Thyroid gland (tissue), 4 donors: ENCODE measurements at regions not wholly inside any gene's neighbourhood (a gene's known extent, or its start where the extent isn't known, plus 50 kb on each side); places are given as distances from the start of the nearest gene placed in this dataset.

ENCODE experiments used
- DNase-seq, 2 donors: peaks; one replicate each; pipeline ENCODE4 v3.0.0-alpha.2; 2019
- H3K27ac ChIP-seq, 3 donors: fragments of 200-600 bp; sonication (generic); 1 replicate in 2 of 3; 2 replicates in 1 of 3; pipeline ENCODE4 v1.5.1; 2016 to 2019; ENCODE audit warnings: mild to moderate bottlenecking in 1 of 3, moderate library complexity in 1 of 3
- H3K27me3 ChIP-seq: fragments of 200-600 bp; sonication (generic); one replicate; pipeline ENCODE4 v1.5.1; 2019
- H3K36me3 ChIP-seq, 2 donors: fragments of 200-600 bp; sonication (generic); one replicate each; pipeline ENCODE4 v1.5.1; 2016 to 2019
- H3K4me1 ChIP-seq, 2 donors: fragments of 200-600 bp; sonication (generic); one replicate each; pipeline ENCODE4 v1.5.1; 2017 to 2019
- H3K4me3 ChIP-seq, 3 donors: fragments of 200-600 bp; sonication (generic); replicated peaks in 1 of 3; 1 replicate in 2 of 3; 2 replicates in 1 of 3; pipeline ENCODE4 v1.5.1; 2016; ENCODE audit warnings: mild to moderate bottlenecking in 1 of 3
- H3K9me3 ChIP-seq: fragments of 200-600 bp; sonication (generic); one replicate; pipeline ENCODE4 v1.5.1; 2017
- POLR2A ChIP-seq, 2 donors: fragments of 450-650 bp; IDR thresholded peaks; one replicate each; pipeline ENCODE4 v1.6.1; 2017; ENCODE audit warnings: antibody characterized with exemption in 2 of 2, mild to moderate bottlenecking in 2 of 2, moderate library complexity in 1 of 2
- WGBS, 2 donors: methylation state at CpG; one replicate each; pipeline ENCODE4 v1.1.5; 2017; 5-methylcytosine and 5-hydroxymethylcytosine counted together
- intact Hi-C: fragments of 100-400 bp; cut with DNase I; formaldehyde crosslinking; loops from one replicate; pipeline ENCODE4 v1.15.1; 2023
- TF ChIP-seq, protein P1 (sequence below), 6 experiments: fragments of 200-600 bp in 3 of 6; fragments of 450-650 bp in 3 of 6; sonication (generic) in 3 of 6; IDR thresholded peaks; one replicate each; pipeline ENCODE4 v1.5.1; 2016 to 2019; ENCODE audit warnings: antibody characterized with exemption in 6 of 6, mild to moderate bottlenecking in 2 of 6, inconsistent platforms in 1 of 6, moderate library complexity in 1 of 6

DNA sequence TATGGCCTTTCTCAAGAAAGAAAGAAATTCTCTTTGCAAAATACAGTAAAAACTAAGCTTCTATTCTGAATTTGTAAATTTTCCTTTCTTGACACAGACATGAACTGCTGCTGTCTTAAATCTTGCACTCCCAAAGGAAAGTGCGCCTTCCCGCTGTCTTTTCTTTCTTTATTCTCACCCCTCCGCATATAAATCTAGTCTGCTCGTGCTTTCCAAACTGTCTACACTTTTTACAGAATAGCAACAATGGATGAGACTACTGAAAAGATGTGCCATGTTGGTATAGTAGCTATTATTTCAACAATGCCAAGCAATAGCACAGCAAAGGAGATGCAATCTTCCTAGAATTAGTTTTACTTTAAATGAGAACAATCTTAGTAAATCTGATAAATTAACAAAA lies 328.8 kb upstream of the PDE3A start:
- no peak overlapping the region for H3K4me3 ChIP-seq
- H3K27me3 ChIP-seq, result no peaks in the 10 kb centered on the region
- H3K36me3 ChIP-seq, result no peaks in the 10 kb centered on the region
- intact Hi-C loops, result no loop called here
- no peak overlapping the region for H3K27ac ChIP-seq
- TF ChIP-seq, protein P1, sequence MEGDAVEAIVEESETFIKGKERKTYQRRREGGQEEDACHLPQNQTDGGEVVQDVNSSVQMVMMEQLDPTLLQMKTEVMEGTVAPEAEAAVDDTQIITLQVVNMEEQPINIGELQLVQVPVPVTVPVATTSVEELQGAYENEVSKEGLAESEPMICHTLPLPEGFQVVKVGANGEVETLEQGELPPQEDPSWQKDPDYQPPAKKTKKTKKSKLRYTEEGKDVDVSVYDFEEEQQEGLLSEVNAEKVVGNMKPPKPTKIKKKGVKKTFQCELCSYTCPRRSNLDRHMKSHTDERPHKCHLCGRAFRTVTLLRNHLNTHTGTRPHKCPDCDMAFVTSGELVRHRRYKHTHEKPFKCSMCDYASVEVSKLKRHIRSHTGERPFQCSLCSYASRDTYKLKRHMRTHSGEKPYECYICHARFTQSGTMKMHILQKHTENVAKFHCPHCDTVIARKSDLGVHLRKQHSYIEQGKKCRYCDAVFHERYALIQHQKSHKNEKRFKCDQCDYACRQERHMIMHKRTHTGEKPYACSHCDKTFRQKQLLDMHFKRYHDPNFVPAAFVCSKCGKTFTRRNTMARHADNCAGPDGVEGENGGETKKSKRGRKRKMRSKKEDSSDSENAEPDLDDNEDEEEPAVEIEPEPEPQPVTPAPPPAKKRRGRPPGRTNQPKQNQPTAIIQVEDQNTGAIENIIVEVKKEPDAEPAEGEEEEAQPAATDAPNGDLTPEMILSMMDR (IDR thresholded peaks at IDR 0.05), result no peak
- no peak for TF ChIP-seq POLR2A (IDR thresholded peaks at IDR 0.05)
- no peaks in the 10 kb centered on the region for H3K9me3 ChIP-seq
- peaks cover 0 to 4% of the 10 kb centered on the region in 2 donors for H3K4me1 ChIP-seq
- WGBS, 2 donors, result 95 to 97% methylated on average over 4 of the region's 4 CpGs
- no peak for DNase-seq

DNA sequence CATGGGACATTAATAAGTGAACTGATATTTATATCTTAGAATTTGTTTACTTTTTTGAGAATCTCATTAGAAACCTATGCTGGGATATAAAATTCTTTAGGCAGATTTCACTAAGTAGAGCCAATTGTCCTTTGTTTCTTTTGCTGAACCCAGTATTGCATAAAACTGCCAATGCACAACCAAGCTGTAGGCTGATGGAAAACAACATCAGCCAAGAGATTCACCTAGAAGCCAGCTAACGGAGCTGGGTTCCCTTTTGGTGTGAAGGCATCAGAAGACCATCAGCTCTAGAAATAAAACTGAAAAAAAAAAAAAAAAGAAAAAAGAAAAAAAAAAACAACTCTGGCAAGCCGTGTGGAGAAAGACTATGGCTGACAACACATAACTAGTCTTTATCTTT lies 328.2 kb upstream of the PDE3A start:
- H3K36me3 ChIP-seq, result no peaks in the 10 kb centered on the region
- no peak for TF ChIP-seq POLR2A (IDR thresholded peaks at IDR 0.05)
- TF ChIP-seq, protein P1 (IDR thresholded peaks at IDR 0.05), result no peak
- no peak overlapping the region for H3K4me3 ChIP-seq
- 70 to 81% methylated on average over 2 of the region's 2 CpGs for WGBS, 2 donors
- no peak for DNase-seq
- H3K27ac ChIP-seq, result no peak overlapping the region
- no peaks in the 10 kb centered on the region for H3K9me3 ChIP-seq
- intact Hi-C loops, result no loop called here
- no peaks in the 10 kb centered on the region for H3K27me3 ChIP-seq
- peaks cover 0 to 4% of the 10 kb centered on the region in 2 donors for H3K4me1 ChIP-seq

DNA sequence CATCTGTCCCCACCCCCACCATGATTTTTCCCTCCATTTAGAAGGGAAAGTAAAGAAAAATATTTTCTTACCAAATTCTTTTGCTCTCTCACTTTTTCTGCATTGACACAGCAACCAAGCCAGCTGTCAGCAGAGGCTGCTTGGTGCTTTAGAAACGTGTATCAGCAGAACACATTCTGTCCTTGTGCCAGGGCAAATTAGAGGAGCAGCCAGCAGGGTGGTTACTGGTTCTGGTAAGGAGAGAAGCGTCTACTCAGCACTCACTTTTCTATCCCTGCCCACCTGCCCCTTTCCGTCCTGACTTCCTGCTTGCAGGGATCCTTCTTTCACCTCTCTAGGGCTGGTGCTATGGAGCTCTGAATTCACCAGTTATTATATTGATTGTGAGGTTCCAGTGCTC lies 327.5 kb upstream of the PDE3A start:
- Histone ChIP-seq H3K4me1 (peaks cover 0 to 4% of the 10 kb centered on the region in 2 donors), H3K27ac (no peak overlapping the region), H3K36me3 (no peaks in the 10 kb centered on the region), H3K4me3 (no peak overlapping the region), H3K9me3 (no peaks in the 10 kb centered on the region), H3K27me3 (no peaks in the 10 kb centered on the region)
- 33 to 39% methylated on average over 3 of the region's 3 CpGs for WGBS, 2 donors
- peak; percentile 12 to 32 for DNase-seq
- TF ChIP-seq, protein P1 (IDR thresholded peaks at IDR 0.05), result no peak
- no peak for TF ChIP-seq POLR2A (IDR thresholded peaks at IDR 0.05)
- intact Hi-C loops, result no loop called here

DNA sequence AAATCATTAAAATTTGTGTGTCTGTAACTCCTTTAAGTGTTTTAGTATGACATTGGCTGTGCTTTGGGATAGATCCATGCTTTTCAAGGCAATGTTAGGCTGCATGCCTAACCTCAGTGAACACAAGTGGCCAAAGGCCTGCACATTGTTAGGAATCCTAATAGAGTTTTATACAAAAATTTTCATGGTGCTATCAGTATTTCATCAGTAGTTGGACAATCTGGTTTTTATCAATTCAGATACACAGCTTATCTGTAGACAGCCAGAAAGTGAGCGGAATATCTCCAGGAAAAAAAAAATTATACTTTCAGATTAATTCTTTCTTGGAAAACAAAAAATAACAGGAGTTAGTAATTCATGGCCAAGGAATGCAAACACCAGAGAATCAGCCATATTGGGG lies 324.0 kb upstream of the PDE3A start:
- no peak overlapping the region for H3K27ac ChIP-seq
- H3K4me3 ChIP-seq, result no peak overlapping the region
- DNase-seq, result no peak
- intact Hi-C loops, result no loop called here
- 79 to 92% methylated on average over 1 of the region's 1 CpG for WGBS, 2 donors
- no peaks in the 10 kb centered on the region for H3K36me3 ChIP-seq
- TF ChIP-seq POLR2A (IDR thresholded peaks at IDR 0.05), result no peak
- TF ChIP-seq, protein P1 (IDR thresholded peaks at IDR 0.05), result no peak
- no peaks in the 10 kb centered on the region for H3K27me3 ChIP-seq
- H3K4me1 ChIP-seq, result peaks cover 0 to 4% of the 10 kb centered on the region in 2 donors
- H3K9me3 ChIP-seq, result no peaks in the 10 kb centered on the region

DNA sequence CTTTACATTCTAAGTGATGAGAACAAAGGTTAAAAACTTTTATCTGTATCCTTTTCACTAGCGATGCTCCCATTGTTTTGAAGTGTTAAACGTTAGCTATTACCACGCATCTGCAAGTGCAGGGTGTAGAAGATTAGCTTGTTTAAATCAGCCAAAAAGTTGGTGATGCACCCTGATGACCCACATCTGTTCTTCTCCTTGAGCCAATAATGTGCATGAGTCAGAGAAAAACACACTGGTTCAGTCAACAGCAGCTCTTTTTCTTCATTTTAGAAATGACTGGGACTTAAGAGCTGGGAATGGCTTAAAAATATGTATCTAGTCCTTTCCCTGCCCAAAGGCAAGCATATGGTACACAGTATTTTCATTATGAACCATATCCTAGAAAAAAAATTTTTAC lies 323.5 kb upstream of the PDE3A start:
- Histone ChIP-seq H3K27ac (no peak overlapping the region), H3K4me1 (peaks cover 0 to 4% of the 10 kb centered on the region in 2 donors), H3K9me3 (no peaks in the 10 kb centered on the region), H3K27me3 (no peaks in the 10 kb centered on the region), H3K4me3 (no peak overlapping the region), H3K36me3 (no peaks in the 10 kb centered on the region)
- TF ChIP-seq, protein P1 (IDR thresholded peaks at IDR 0.05), result no peak
- TF ChIP-seq POLR2A (IDR thresholded peaks at IDR 0.05), result no peak
- WGBS, 2 donors, result 76% methylated on average over 3 of the region's 3 CpGs
- intact Hi-C loops, result no loop called here
- no peak for DNase-seq
